MM.1S (cell line): ENCODE measurements at regions not wholly inside any gene's neighbourhood (a gene's known extent, or its start where the extent isn't known, plus 50 kb on each side); places are given as distances from the start of the nearest gene placed in this dataset.

ENCODE experiments used
- CTCF ChIP-seq: fragments of 300-600 bp; sonication (generic); IDR thresholded peaks from 2 replicates; pipeline ENCODE4 v1.5.1; 2016; ENCODE audit warnings: antibody characterized with exemption, low read length, mixed read lengths
- EZH2 ChIP-seq: fragments of 300-600 bp; sonication (generic); optimal IDR thresholded peaks from 2 replicates; pipeline ENCODE3; 2017; ENCODE audit warnings: low read depth, mild to moderate bottlenecking, antibody characterized with exemption, low read length, mixed read lengths
- EZH2phosphoT487 ChIP-seq: fragments of 300-600 bp; sonication (generic); IDR thresholded peaks from 2 replicates; pipeline ENCODE4 v1.6.1; 2018; ENCODE audit warnings: antibody characterized with exemption, low read length

GRCh38 chr14:56956182-56956581 is 145.9 kb upstream of the OTX2 start:
- TF ChIP-seq CTCF (no peak), EZH2phosphoT487 (no peak), EZH2 (no peak)
